ENCODE measurements at regions not wholly inside any gene's neighbourhood (a gene's known extent, or its start where the extent isn't known, plus 50 kb on each side); places are given as distances from the start of the nearest gene placed in this dataset.

DNA sequence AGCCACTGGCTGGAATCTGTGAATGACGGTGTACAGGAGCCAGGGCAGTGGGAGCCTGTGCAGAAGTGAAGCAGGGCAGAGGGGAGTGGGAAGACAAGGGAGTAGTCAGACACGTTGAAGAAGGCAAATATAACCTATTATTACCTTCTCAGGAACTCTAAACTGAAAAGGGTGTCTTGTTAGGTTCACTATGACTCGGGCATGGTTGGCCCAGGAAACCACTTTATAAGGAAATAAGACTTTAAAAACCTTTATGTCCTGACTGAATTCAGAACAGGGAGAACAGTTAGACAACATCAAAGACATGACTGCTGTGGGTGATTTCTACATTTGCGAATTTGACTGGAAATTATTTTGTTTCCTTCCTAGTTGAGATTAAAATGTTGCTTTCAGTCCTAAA, 107.5 kb downstream of the ACER2 start:
- no TSS peak for BruUV-seq (replicated peaks)
- no peaks in the 10 kb centered on the region for H4K20me1 ChIP-seq (ENCODE audit: low read length)
- no peak overlapping the region for H3K4me3 ChIP-seq (ENCODE audit: low read length)
- peaks cover 19% of the 10 kb centered on the region; the same call in 1 of the 2 replicates for H3K27me3 ChIP-seq (ENCODE audit: low read length)
- CTCF ChIA-PET: no interaction called here
- no peak overlapping the region for H3K9ac ChIP-seq (ENCODE audit: low read length)
- H3K4me1 ChIP-seq (ENCODE audit: insufficient read depth, low read length): no peaks in the 10 kb centered on the region
- no peak overlapping the region for H3K27ac ChIP-seq (ENCODE audit: low read length)
- H3K9me3 ChIP-seq (ENCODE audit: low read length): no peaks in the 10 kb centered on the region
- no peak overlapping the region for H3K4me2 ChIP-seq (ENCODE audit: low read length)
- no peaks in the 10 kb centered on the region for H3K36me3 ChIP-seq (ENCODE audit: low read depth, low read length)
- intact Hi-C loops (cut with micrococcal nuclease): no loop called here
- POLR2A ChIA-PET (ENCODE audit: unreplicated experiment): no interaction called here
- no peak for TF ChIP-seq EZH2phosphoT487 (IDR thresholded peaks at IDR 0.05; ENCODE audit: borderline replicate concordance, low read length)
- TF ChIP-seq, protein P1, sequence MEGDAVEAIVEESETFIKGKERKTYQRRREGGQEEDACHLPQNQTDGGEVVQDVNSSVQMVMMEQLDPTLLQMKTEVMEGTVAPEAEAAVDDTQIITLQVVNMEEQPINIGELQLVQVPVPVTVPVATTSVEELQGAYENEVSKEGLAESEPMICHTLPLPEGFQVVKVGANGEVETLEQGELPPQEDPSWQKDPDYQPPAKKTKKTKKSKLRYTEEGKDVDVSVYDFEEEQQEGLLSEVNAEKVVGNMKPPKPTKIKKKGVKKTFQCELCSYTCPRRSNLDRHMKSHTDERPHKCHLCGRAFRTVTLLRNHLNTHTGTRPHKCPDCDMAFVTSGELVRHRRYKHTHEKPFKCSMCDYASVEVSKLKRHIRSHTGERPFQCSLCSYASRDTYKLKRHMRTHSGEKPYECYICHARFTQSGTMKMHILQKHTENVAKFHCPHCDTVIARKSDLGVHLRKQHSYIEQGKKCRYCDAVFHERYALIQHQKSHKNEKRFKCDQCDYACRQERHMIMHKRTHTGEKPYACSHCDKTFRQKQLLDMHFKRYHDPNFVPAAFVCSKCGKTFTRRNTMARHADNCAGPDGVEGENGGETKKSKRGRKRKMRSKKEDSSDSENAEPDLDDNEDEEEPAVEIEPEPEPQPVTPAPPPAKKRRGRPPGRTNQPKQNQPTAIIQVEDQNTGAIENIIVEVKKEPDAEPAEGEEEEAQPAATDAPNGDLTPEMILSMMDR (conservative IDR thresholded peaks at IDR 0.05; ENCODE audit: low read depth, low read length): no peak
- TF ChIP-seq EZH2 (IDR thresholded peaks at IDR 0.05; ENCODE audit: low read length, unreplicated experiment): no peak
- no peaks in the 10 kb centered on the region for H3K79me2 ChIP-seq (ENCODE audit: low read length)
- no peak for DNase-seq
- no peaks in the 10 kb centered on the region for H3F3A ChIP-seq (ENCODE audit: low read length, unreplicated experiment)
- ATAC-seq: no peak
- no peaks in the 10 kb centered on the region for H3K9me2 ChIP-seq (replicated peaks; ENCODE audit: low read length)
- H2AFZ ChIP-seq (ENCODE audit: low read length): no peak overlapping the region

DNA sequence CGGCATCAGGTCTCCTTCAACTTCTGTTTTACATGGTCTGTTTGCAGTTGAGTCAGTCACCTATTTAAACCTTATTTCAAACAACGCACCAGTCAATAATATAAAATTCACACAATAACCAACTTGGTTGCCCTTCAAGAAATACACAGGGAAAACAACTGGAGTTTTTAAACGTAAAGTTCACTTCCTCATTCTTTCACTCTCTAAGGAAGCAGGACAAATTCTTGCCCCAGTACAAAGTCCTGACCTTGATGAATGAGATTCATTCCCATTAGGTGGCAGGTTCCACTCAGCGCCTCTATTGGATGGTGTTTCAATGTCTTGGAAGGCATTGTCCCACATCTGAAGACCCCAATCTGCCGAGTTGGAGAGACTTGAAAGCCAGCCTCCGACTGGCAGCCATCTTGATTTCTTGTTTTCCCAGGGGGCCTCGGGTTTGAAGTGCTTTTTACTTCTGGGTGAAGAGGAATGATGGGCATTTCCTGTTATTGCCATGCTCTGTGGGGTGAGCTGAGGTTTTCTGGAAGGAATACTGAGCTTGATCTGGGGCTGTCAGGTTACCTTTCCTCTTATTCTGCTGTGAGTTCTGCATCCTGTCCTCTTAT, 105.0 kb downstream of the ACER2 start:
- Histone ChIP-seq H3K79me2 (ENCODE audit: low read length) (no peaks in the 10 kb centered on the region), H3K9me3 (ENCODE audit: low read length) (no peaks in the 10 kb centered on the region), H4K20me1 (ENCODE audit: low read length) (no peaks in the 10 kb centered on the region), H3K36me3 (ENCODE audit: low read depth, low read length) (no peaks in the 10 kb centered on the region), H3F3A (ENCODE audit: low read length, unreplicated experiment) (no peaks in the 10 kb centered on the region), H3K4me1 (ENCODE audit: insufficient read depth, low read length) (no peaks in the 10 kb centered on the region), H3K27me3 (ENCODE audit: low read length) (peaks cover 18% of the 10 kb centered on the region), H3K4me3 (ENCODE audit: low read length) (no peak overlapping the region), H3K4me2 (ENCODE audit: low read length) (no peak overlapping the region), H3K9ac (ENCODE audit: low read length) (no peak overlapping the region), H3K27ac (ENCODE audit: low read length) (no peak overlapping the region), H2AFZ (ENCODE audit: low read length) (peak overlapping the region; percentile 42), H3K9me2 (replicated peaks; ENCODE audit: low read length) (no peaks in the 10 kb centered on the region)
- no peak for ATAC-seq
- no TSS peak for BruUV-seq (replicated peaks)
- intact Hi-C loops (cut with micrococcal nuclease): no loop called here
- TF ChIP-seq EZH2 (IDR thresholded peaks at IDR 0.05; ENCODE audit: low read length, unreplicated experiment) (no peak), EZH2phosphoT487 (IDR thresholded peaks at IDR 0.05; ENCODE audit: borderline replicate concordance, low read length) (no peak)
- TF ChIP-seq, protein P1 (conservative IDR thresholded peaks at IDR 0.05; ENCODE audit: low read depth, low read length): no peak
- CTCF ChIA-PET: no interaction called here
- DNase-seq: no peak
- POLR2A ChIA-PET (ENCODE audit: unreplicated experiment): no interaction called here

DNA sequence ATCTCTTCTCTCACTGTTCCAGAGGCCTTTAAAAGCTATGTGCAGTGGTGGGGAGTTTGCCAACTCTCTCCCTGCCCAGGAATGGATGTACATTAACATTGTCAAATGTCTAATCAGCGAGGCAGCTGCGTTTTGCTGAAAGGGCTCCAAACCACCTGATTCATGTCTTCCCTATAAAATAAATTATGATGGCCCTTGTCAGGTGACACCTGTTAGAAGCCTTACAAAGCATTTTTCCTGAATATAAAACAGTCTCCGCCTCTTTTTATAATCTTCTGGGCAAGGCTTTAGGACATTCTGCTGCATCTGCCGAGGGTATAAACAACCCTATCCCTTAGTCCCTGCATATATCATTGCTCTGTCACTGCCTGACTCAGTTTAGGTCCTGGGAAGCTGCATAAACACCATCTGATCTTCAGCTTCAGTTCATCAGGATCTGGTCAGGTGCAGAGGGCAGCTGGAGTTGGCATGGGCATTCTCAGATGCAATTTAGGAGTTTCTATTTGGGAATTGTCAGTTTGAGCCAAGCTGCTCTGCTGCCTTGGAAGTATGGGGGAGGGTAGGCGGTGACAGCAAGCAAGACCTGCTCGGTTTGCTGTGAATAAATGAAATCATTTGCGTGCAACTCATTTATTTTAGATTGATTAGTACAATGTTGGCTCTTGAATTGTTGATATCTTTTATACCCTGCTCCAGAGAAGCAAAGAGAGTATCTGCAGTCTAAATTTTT, 103.5 kb downstream of the ACER2 start:
- Histone ChIP-seq H3K4me3 (ENCODE audit: low read length) (no peak overlapping the region), H3K4me2 (ENCODE audit: low read length) (no peak overlapping the region), H4K20me1 (ENCODE audit: low read length) (no peaks in the 10 kb centered on the region), H3K27me3 (ENCODE audit: low read length) (peaks cover 22% of the 10 kb centered on the region), H3K9ac (ENCODE audit: low read length) (no peak overlapping the region), H3K36me3 (ENCODE audit: low read depth, low read length) (no peaks in the 10 kb centered on the region), H3K27ac (ENCODE audit: low read length) (no peak overlapping the region), H3F3A (ENCODE audit: low read length, unreplicated experiment) (no peaks in the 10 kb centered on the region), H3K4me1 (ENCODE audit: insufficient read depth, low read length) (no peaks in the 10 kb centered on the region), H3K79me2 (ENCODE audit: low read length) (no peaks in the 10 kb centered on the region), H2AFZ (ENCODE audit: low read length) (no peak overlapping the region), H3K9me2 (replicated peaks; ENCODE audit: low read length) (no peaks in the 10 kb centered on the region), H3K9me3 (ENCODE audit: low read length) (no peaks in the 10 kb centered on the region)
- intact Hi-C loops (cut with micrococcal nuclease): no loop called here
- POLR2A ChIA-PET (ENCODE audit: unreplicated experiment): no interaction called here
- no TSS peak for BruUV-seq (replicated peaks)
- CTCF ChIA-PET: no interaction called here
- no peak for ATAC-seq
- no peak for DNase-seq
- TF ChIP-seq, protein P1 (conservative IDR thresholded peaks at IDR 0.05; ENCODE audit: low read depth, low read length): no peak
- no peak for TF ChIP-seq EZH2phosphoT487 (IDR thresholded peaks at IDR 0.05; ENCODE audit: borderline replicate concordance, low read length)
- TF ChIP-seq EZH2 (IDR thresholded peaks at IDR 0.05; ENCODE audit: low read length, unreplicated experiment): no peak

Data from PC-3 (cell line).